GM23338 (cell line): ENCODE measurements at regions not wholly inside any gene's neighbourhood (a gene's known extent, or its start where the extent isn't known, plus 50 kb on each side); places are given as distances from the start of the nearest gene placed in this dataset.

Experiments
- ATAC-seq: fragments of 200-7000 bp; cut with Tn5 transposase; 3 replicates; pipeline ENCODE4 v1.9.1; 2020
- DNase-seq: peaks from one replicate; pipeline ENCODE4 v3.0.0-alpha.2; 2015; ENCODE audit warnings: low spot score
- H2AFZ ChIP-seq: fragments of 200-600 bp; sonication (generic); 2 replicates; pipeline ENCODE4 v1.8.0; 2016; ENCODE audit warnings: antibody characterized with exemption, mild to moderate bottlenecking, moderate library complexity
- H3F3A ChIP-seq: fragments of 200-600 bp; sonication (generic); replicated peaks from 2 replicates; pipeline ENCODE4 v1.8.0; 2017; ENCODE audit warnings: antibody characterized with exemption, mixed run types, low read depth
- H3K27ac ChIP-seq: fragments of 200-600 bp; sonication (generic); 2 replicates; pipeline ENCODE4 v1.6.1; 2016; ENCODE audit warnings: low read depth
- H3K27me3 ChIP-seq: fragments of 200-600 bp; sonication (generic); 2 replicates; pipeline ENCODE4 v1.8.0; 2016; ENCODE audit warnings: mild to moderate bottlenecking, mixed run types, moderate library complexity; ENCODE audit not compliant: insufficient read depth
- H3K36me3 ChIP-seq: fragments of 200-600 bp; sonication (generic); 2 replicates; pipeline ENCODE4 v1.8.0; 2016; ENCODE audit warnings: mild to moderate bottlenecking; ENCODE audit not compliant: insufficient read depth
- H3K4me1 ChIP-seq: fragments of 200-600 bp; sonication (generic); 2 replicates; pipeline ENCODE4 v1.8.0; 2016; ENCODE audit warnings: mild to moderate bottlenecking, moderate library complexity; ENCODE audit not compliant: insufficient read depth
- H3K4me2 ChIP-seq: fragments of 200-600 bp; sonication (generic); 2 replicates; pipeline ENCODE4 v1.7.1; 2017; ENCODE audit warnings: mixed run types
- H3K4me3 ChIP-seq: fragments of 200-600 bp; sonication (generic); 2 replicates; pipeline ENCODE4 v1.6.1; 2016; ENCODE audit warnings: mixed run types
- H3K79me2 ChIP-seq: fragments of 200-600 bp; sonication (generic); replicated peaks from 2 replicates; pipeline ENCODE4 v1.8.0; 2017; ENCODE audit warnings: mild to moderate bottlenecking; ENCODE audit not compliant: insufficient read depth
- H3K9me2 ChIP-seq: fragments of 200-600 bp; sonication (generic); 2 replicates; pipeline ENCODE4 v1.8.0; 2017; ENCODE audit not compliant: insufficient read depth
- H4K20me1 ChIP-seq: fragments of 200-600 bp; sonication (generic); replicated peaks from 2 replicates; pipeline ENCODE4 v1.8.0; 2017; ENCODE audit warnings: mild to moderate bottlenecking; ENCODE audit not compliant: insufficient read depth
- H3K27ac Mint-ChIP-seq: 2 replicates; pipeline ENCODE4 v1.8.0; 2020; ENCODE audit warnings: inconsistent platforms, mild to moderate bottlenecking, moderate library complexity, mixed read lengths
- H3K27me3 Mint-ChIP-seq: 3 replicates; pipeline ENCODE4 v1.8.0; 2022; ENCODE audit warnings: low read depth, mild to moderate bottlenecking, moderate library complexity, mixed read lengths, inconsistent platforms; ENCODE audit not compliant: insufficient read depth, poor library complexity
- H3K36me3 Mint-ChIP-seq: 3 replicates; pipeline ENCODE4 v1.8.0; 2021; ENCODE audit warnings: low read depth, mild to moderate bottlenecking, inconsistent platforms, moderate library complexity, mixed read lengths
- H3K4me1 Mint-ChIP-seq: 3 replicates; pipeline ENCODE4 v1.8.0; 2020; ENCODE audit warnings: mild to moderate bottlenecking, inconsistent platforms, mixed read lengths
- H3K4me3 Mint-ChIP-seq: 3 replicates; pipeline ENCODE4 v1.8.0; 2021; ENCODE audit warnings: moderate library complexity, mild to moderate bottlenecking, inconsistent platforms, mixed read lengths
- H3K9me3 Mint-ChIP-seq: 3 replicates; pipeline ENCODE4 v1.8.0; 2020; ENCODE audit warnings: moderate library complexity, mild to moderate bottlenecking, inconsistent platforms, mixed read lengths
- CREB1 ChIP-seq: fragments of 250-450 bp; sonication (Bioruptor Pico); IDR thresholded peaks from 2 replicates; pipeline ENCODE4 v1.5.0; 2020; ENCODE audit warnings: low read depth, mild to moderate bottlenecking, moderate library complexity
- CTCF ChIP-seq, 2 experiments: fragments of 200-600 bp in 1 of 2; sonication (generic) in 1 of 2; conservative IDR thresholded peaks; 2 replicates each; pipeline versions ENCODE4 v1.5.1 to v1.6.1; 2016 to 2017; ENCODE audit warnings: antibody characterized with exemption in 2 of 2, low read depth in 2 of 2, mild to moderate bottlenecking in 2 of 2, moderate library complexity in 1 of 2
- ETS1 ChIP-seq: IDR thresholded peaks from 2 replicates; pipeline ENCODE4 v1.6.1; 2016; ENCODE audit warnings: antibody characterized with exemption
- EZH2 ChIP-seq: fragments of 200-600 bp; sonication (generic); IDR thresholded peaks from one replicate; pipeline ENCODE4 v1.8.0; 2017; ENCODE audit warnings: antibody characterized with exemption, mild to moderate bottlenecking, low read depth; ENCODE audit not compliant: unreplicated experiment
- EZH2phosphoT487 ChIP-seq: fragments of 200-600 bp; sonication (generic); IDR thresholded peaks from one replicate; pipeline ENCODE4 v1.8.1; 2018; ENCODE audit warnings: antibody characterized with exemption; ENCODE audit not compliant: unreplicated experiment
- JUNB ChIP-seq: IDR thresholded peaks from one replicate; pipeline ENCODE4 v1.6.1; 2016; ENCODE audit warnings: antibody characterized with exemption; ENCODE audit not compliant: unreplicated experiment
- NANOG ChIP-seq: IDR thresholded peaks from 2 replicates; pipeline ENCODE4 v1.6.1; 2016; ENCODE audit warnings: antibody characterized with exemption, borderline replicate concordance
- POLR2AphosphoS5 ChIP-seq: IDR thresholded peaks from 2 replicates; pipeline ENCODE4 v1.6.1; 2016; ENCODE audit warnings: antibody characterized with exemption, low read depth
- REST ChIP-seq: IDR thresholded peaks from one replicate; pipeline ENCODE4 v1.6.1; 2018; ENCODE audit warnings: antibody characterized with exemption; ENCODE audit not compliant: unreplicated experiment
- STAT1 ChIP-seq: IDR thresholded peaks from one replicate; pipeline ENCODE4 v1.6.1; 2016; ENCODE audit warnings: antibody characterized with exemption; ENCODE audit not compliant: unreplicated experiment
- ZNF114 ChIP-seq: fragments of 250-450 bp; sonication (Bioruptor Pico); IDR thresholded peaks from 2 replicates; pipeline ENCODE4 v1.5.0; 2020; ENCODE audit warnings: mild to moderate bottlenecking, moderate library complexity
- ZNF331 ChIP-seq: fragments of 250-450 bp; sonication (Bioruptor Pico); IDR thresholded peaks from 2 replicates; pipeline ENCODE4 v1.5.0; 2020; ENCODE audit warnings: low read depth, mild to moderate bottlenecking, moderate library complexity

GRCh38 chr10:55160655-55161283 lies 359.7 kb upstream of the PCDH15 start:
- Histone ChIP-seq H3K79me2 (no peaks in the 10 kb centered on the region), H3K36me3 (no peaks in the 10 kb centered on the region), H3K4me1 (peaks cover 18% of the 10 kb centered on the region), H3K27ac (no peak overlapping the region), H3K4me3 (0 out of 2 replicates have a peak overlapping the region, but pooled peaks have one; percentile 13), H4K20me1 (no peaks in the 10 kb centered on the region), H2AFZ (no peak overlapping the region), H3F3A (no peaks in the 10 kb centered on the region), H3K9me2 (no peaks in the 10 kb centered on the region), H3K4me2 (peak overlapping the region; percentile 6; the same call in 1 of the 2 replicates), H3K27me3 (no peaks in the 10 kb centered on the region)
- Mint-ChIP-seq H3K36me3 (no peaks in the 10 kb centered on the region), H3K4me3 (no peak overlapping the region), H3K9me3 (no peaks in the 10 kb centered on the region), H3K4me1 (peaks cover 21% of the 10 kb centered on the region), H3K27ac (no peak overlapping the region), H3K27me3 (no peaks in the 10 kb centered on the region)
- TF ChIP-seq ZNF331 (CRISPR knock-in tag): no peak
- no peak for TF ChIP-seq REST
- TF ChIP-seq NANOG: no peak
- no peak for TF ChIP-seq JUNB
- no peak for TF ChIP-seq EZH2phosphoT487
- no peak for TF ChIP-seq POLR2AphosphoS5
- TF ChIP-seq CTCF (conservative IDR thresholded peaks at IDR 0.05; ENCODE audit: low read depth in 2 of 2): no peak
- TF ChIP-seq ETS1: no peak
- no peak for TF ChIP-seq EZH2
- no peak for TF ChIP-seq STAT1
- TF ChIP-seq ZNF114 (CRISPR knock-in tag): no peak
- no peak for TF ChIP-seq CREB1
- ATAC-seq (no peak), DNase-seq (no peak)
